ENCODE measurements at regions not wholly inside any gene's neighbourhood (a gene's known extent, or its start where the extent isn't known, plus 50 kb on each side); places are given as distances from the start of the nearest gene placed in this dataset.

DNA sequence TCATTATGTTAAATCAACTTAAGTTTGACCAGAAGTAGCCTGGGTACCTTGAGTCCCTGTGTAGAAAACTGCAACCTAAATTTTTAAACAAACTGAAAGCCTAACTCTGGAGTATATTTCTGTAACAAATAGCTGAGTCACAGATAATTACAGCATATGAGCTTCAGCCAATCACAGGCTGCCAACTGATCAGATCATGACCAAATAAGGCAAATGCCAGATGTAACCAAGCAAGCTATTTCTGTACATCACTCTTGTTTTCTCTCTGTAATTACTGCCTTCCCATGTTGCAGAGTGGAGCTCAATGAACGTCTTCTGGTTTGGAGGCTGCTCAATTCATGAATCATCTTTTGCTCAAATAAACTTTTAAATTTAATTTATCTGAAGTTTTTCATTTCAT is 980.9 kb upstream of the DIAPH2 start:
- intact Hi-C loops (cut with DNase I), result no loop called here

DNA sequence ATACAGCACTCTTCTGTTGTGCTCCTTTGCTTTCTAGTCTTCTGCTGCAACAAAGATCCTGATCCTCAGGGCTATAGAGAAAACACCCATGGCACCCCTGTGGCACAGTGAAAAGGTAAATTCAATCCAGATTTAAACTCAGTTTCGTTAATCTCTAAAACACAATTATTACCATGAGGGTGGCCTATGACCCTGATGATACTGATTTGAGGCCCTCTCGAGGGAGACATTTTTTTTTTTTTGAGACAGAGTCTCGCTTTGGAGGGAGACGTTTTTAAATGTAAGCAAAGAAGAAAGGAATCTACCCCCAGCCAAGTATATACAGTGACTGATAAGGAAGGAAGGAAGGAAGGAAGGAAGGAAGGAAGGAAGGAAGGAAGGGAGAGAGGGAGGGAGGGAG is 967.8 kb upstream of the DIAPH2 start:
- DNase-seq (ENCODE audit: extremely low spot score in 2 of 2), result no peak
- no peak overlapping the region for H3K4me3 ChIP-seq
- no peak overlapping the region for H3K27ac ChIP-seq
- no peaks in the 10 kb centered on the region for H3K9me3 ChIP-seq
- no peaks in the 10 kb centered on the region for H3K36me3 ChIP-seq
- intact Hi-C loops (cut with DNase I), result no loop called here
- TF ChIP-seq POLR2A (IDR thresholded peaks at IDR 0.05) (no peak), POLR2AphosphoS5 (IDR thresholded peaks at IDR 0.05; ENCODE audit: insufficient read depth in 1 of 2, low read depth in 1 of 2) (no peak)
- TF ChIP-seq, protein P1, sequence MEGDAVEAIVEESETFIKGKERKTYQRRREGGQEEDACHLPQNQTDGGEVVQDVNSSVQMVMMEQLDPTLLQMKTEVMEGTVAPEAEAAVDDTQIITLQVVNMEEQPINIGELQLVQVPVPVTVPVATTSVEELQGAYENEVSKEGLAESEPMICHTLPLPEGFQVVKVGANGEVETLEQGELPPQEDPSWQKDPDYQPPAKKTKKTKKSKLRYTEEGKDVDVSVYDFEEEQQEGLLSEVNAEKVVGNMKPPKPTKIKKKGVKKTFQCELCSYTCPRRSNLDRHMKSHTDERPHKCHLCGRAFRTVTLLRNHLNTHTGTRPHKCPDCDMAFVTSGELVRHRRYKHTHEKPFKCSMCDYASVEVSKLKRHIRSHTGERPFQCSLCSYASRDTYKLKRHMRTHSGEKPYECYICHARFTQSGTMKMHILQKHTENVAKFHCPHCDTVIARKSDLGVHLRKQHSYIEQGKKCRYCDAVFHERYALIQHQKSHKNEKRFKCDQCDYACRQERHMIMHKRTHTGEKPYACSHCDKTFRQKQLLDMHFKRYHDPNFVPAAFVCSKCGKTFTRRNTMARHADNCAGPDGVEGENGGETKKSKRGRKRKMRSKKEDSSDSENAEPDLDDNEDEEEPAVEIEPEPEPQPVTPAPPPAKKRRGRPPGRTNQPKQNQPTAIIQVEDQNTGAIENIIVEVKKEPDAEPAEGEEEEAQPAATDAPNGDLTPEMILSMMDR (IDR thresholded peaks at IDR 0.05), result no peak
- no peaks in the 10 kb centered on the region for H3K4me1 ChIP-seq
- no peaks in the 10 kb centered on the region for H3K27me3 ChIP-seq

More for the DNA sequence above, 980.9 kb upstream of the DIAPH2 start:
- DNase-seq (ENCODE audit: extremely low spot score in 2 of 2), result no peak
- no peaks in the 10 kb centered on the region for H3K9me3 ChIP-seq
- no peaks in the 10 kb centered on the region for H3K4me1 ChIP-seq
- H3K36me3 ChIP-seq, result no peaks in the 10 kb centered on the region
- H3K27me3 ChIP-seq, result no peaks in the 10 kb centered on the region
- TF ChIP-seq POLR2A (IDR thresholded peaks at IDR 0.05), result no peak
- no peak for TF ChIP-seq POLR2AphosphoS5 (IDR thresholded peaks at IDR 0.05; ENCODE audit: insufficient read depth in 1 of 2, low read depth in 1 of 2)
- TF ChIP-seq, protein P1 (IDR thresholded peaks at IDR 0.05), result no peak
- no peak overlapping the region for H3K4me3 ChIP-seq
- no peak overlapping the region for H3K27ac ChIP-seq

DNA sequence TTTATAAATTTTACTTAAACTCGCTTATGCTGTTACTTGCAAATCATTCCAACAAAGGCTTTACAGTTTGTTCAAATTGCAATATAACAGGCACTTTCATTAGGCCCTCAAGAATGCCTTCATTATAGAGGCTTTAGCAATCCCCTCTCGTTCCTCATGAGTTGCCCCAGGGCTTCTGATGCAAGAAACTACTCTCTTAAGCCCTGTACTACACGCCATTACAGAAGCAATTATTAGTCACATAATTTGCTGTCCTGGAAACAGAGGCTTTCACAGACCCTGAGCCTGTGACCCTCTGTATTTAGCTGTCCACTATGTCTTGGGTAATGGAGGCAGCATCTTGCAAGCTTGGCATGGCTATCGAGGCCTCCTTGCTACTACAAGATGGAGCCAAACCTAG is 965.9 kb upstream of the DIAPH2 start:
- TF ChIP-seq POLR2AphosphoS5 (IDR thresholded peaks at IDR 0.05; ENCODE audit: insufficient read depth in 1 of 2, low read depth in 1 of 2) (no peak), POLR2A (IDR thresholded peaks at IDR 0.05) (no peak)
- TF ChIP-seq, protein P1 (IDR thresholded peaks at IDR 0.05), result no peak
- Histone ChIP-seq H3K9me3 (no peaks in the 10 kb centered on the region), H3K27me3 (no peaks in the 10 kb centered on the region), H3K4me3 (no peak overlapping the region), H3K36me3 (no peaks in the 10 kb centered on the region), H3K4me1 (no peaks in the 10 kb centered on the region), H3K27ac (no peak overlapping the region)
- intact Hi-C loops (cut with DNase I), result no loop called here
- DNase-seq (ENCODE audit: extremely low spot score in 2 of 2), result no peak

DNA sequence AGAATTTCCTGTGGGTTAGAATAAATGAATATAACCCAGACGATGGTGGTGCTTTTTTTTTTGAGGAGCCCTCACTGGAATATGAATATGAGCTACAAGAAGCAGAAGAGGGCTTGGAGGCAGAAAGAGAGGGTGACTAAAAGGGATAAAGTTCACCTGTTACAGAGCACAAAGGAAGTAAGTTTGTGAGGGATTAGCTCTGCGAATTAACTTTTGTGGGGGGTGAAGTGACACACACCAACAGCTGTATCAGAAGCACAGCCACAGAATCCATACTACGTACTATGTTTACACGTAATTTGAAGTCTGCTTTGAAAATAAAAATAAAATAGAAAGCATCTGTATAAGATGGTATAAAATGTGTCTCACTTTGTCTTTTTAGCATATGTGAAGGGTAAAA is 963.6 kb upstream of the DIAPH2 start:
- H3K4me1 ChIP-seq, result no peaks in the 10 kb centered on the region
- no peak for TF ChIP-seq POLR2AphosphoS5 (IDR thresholded peaks at IDR 0.05; ENCODE audit: insufficient read depth in 1 of 2, low read depth in 1 of 2)
- TF ChIP-seq, protein P1 (IDR thresholded peaks at IDR 0.05), result no peak
- no peak for TF ChIP-seq POLR2A (IDR thresholded peaks at IDR 0.05)
- H3K4me3 ChIP-seq, result no peak overlapping the region
- H3K36me3 ChIP-seq, result no peaks in the 10 kb centered on the region
- intact Hi-C loops (cut with DNase I), result no loop called here
- H3K27ac ChIP-seq, result no peak overlapping the region
- H3K9me3 ChIP-seq, result no peaks in the 10 kb centered on the region
- H3K27me3 ChIP-seq, result no peaks in the 10 kb centered on the region
- no peak for DNase-seq (ENCODE audit: extremely low spot score in 2 of 2)

DNA sequence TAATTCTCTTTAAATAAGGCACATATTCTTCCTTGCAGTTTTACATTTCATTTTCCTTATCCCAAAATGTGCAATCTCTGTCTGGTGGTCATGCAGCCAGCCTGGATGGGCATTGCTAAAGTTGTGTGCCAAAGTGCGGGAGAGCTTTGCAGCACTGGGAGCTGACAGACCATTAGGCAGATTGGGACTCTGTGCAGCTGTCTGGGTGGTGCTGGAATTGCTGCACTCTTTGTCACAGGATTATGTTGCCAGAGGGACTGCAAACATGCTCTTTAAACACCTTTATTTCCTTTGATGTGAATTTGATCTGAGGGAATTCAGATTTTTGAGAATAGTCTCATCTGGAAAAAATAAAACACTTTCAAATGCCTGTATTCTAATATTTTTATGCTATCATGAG is 956.2 kb upstream of the DIAPH2 start:
- Histone ChIP-seq H3K4me3 (no peak overlapping the region), H3K27ac (no peak overlapping the region), H3K4me1 (no peaks in the 10 kb centered on the region), H3K9me3 (no peaks in the 10 kb centered on the region), H3K36me3 (no peaks in the 10 kb centered on the region), H3K27me3 (no peaks in the 10 kb centered on the region)
- intact Hi-C loops (cut with DNase I), result no loop called here
- TF ChIP-seq, protein P1 (IDR thresholded peaks at IDR 0.05), result no peak
- TF ChIP-seq POLR2A (IDR thresholded peaks at IDR 0.05) (no peak), POLR2AphosphoS5 (IDR thresholded peaks at IDR 0.05; ENCODE audit: insufficient read depth in 1 of 2, low read depth in 1 of 2) (no peak)
- DNase-seq (ENCODE audit: extremely low spot score in 2 of 2), result no peak
